ENCODE measurements at regions not wholly inside any gene's neighbourhood (a gene's known extent, or its start where the extent isn't known, plus 50 kb on each side); places are given as distances from the start of the nearest gene placed in this dataset.

GRCh38 chr2:122703676-122704075, 948.2 kb downstream of the TSN start:
- no peak for TF ChIP-seq SP1 (IDR thresholded peaks at IDR 0.05; ENCODE audit: low read depth, low read length)
- TF ChIP-seq RAD21 (IDR thresholded peaks at IDR 0.05 in 1 of 2, conservative IDR thresholded peaks at IDR 0.05 in 1 of 2; ENCODE audit: low read depth in 2 of 2, low read length in 2 of 2): no peak
- TF ChIP-seq TAF7 (optimal IDR thresholded peaks at IDR 0.05; ENCODE audit: borderline replicate concordance, low read depth, low read length): no peak
- TF ChIP-seq CTCF (IDR thresholded peaks at IDR 0.05; ENCODE audit: control extremely low read depth in 1 of 3, insufficient read depth in 1 of 3, low read depth in 1 of 3, low read length in 3 of 3): no peak
- TF ChIP-seq RFX5 (IDR thresholded peaks at IDR 0.05; ENCODE audit: borderline replicate concordance, low read depth, low read length): no peak
- TF ChIP-seq POLR2A (IDR thresholded peaks at IDR 0.05; ENCODE audit: control extremely low read depth in 1 of 2, low read depth in 2 of 2, low read length in 2 of 2): no peak
- TF ChIP-seq JUN (IDR thresholded peaks at IDR 0.05; ENCODE audit: low read depth, low read length): no peak
- no peak for TF ChIP-seq SIX5 (IDR thresholded peaks at IDR 0.05; ENCODE audit: low read depth, low read length)
